H9 (cell line): ENCODE measurements at regions not wholly inside any gene's neighbourhood (a gene's known extent, or its start where the extent isn't known, plus 50 kb on each side); places are given as distances from the start of the nearest gene placed in this dataset.

Source experiments
- DNase-seq: peaks from one replicate; pipeline ENCODE4 v3.0.0-alpha.2; 2017
- H2AFZ ChIP-seq: one replicate; pipeline ENCODE4 v1.6.1; 2013; ENCODE audit warnings: mild to moderate bottlenecking, low read length, control low read depth, moderate library complexity
- H2AK5ac ChIP-seq: 2 replicates; pipeline ENCODE4 v1.6.1; 2013; ENCODE audit warnings: low read length, control low read depth, mixed read lengths; ENCODE audit not compliant: insufficient read length
- H2BK120ac ChIP-seq: one replicate; pipeline ENCODE4 v1.6.1; 2013; ENCODE audit warnings: low read depth, mild to moderate bottlenecking, low read length, control low read depth, inconsistent platforms; ENCODE audit not compliant: poor library complexity, severe bottlenecking
- H2BK12ac ChIP-seq: 2 replicates; pipeline ENCODE4 v1.6.1; 2013; ENCODE audit warnings: low read length, control low read depth, mixed read lengths, low read depth; ENCODE audit not compliant: insufficient read length
- H2BK15ac ChIP-seq: 2 replicates; pipeline ENCODE4 v1.6.1; 2013; ENCODE audit warnings: low read depth, low read length, control low read depth
- H2BK20ac ChIP-seq: one replicate; pipeline ENCODE4 v1.6.1; 2013; ENCODE audit warnings: low read depth, mild to moderate bottlenecking, low read length, control low read depth, inconsistent platforms; ENCODE audit not compliant: poor library complexity, severe bottlenecking
- H2BK5ac ChIP-seq: 2 replicates; pipeline ENCODE4 v1.6.1; 2013; ENCODE audit warnings: low read length, control low read depth, mixed read lengths; ENCODE audit not compliant: insufficient read length
- H3K14ac ChIP-seq: 2 replicates; pipeline ENCODE4 v1.6.1; 2013; ENCODE audit warnings: low read length, control low read depth; ENCODE audit not compliant: insufficient read depth
- H3K18ac ChIP-seq: 2 replicates; pipeline ENCODE4 v1.6.1; 2013; ENCODE audit warnings: low read depth, mild to moderate bottlenecking, mixed read lengths, low read length, control low read depth; ENCODE audit not compliant: insufficient read length
- H3K23ac ChIP-seq: 2 replicates; pipeline ENCODE4 v1.6.1; 2013; ENCODE audit warnings: low read length, control low read depth, mixed read lengths, low read depth; ENCODE audit not compliant: insufficient read length
- H3K23me2 ChIP-seq: 2 replicates; pipeline ENCODE4 v1.6.1; 2013; ENCODE audit warnings: low read depth, mild to moderate bottlenecking, mixed read lengths, low read length, control low read depth; ENCODE audit not compliant: insufficient read length, poor library complexity, severe bottlenecking
- H3K27ac ChIP-seq: 2 replicates; pipeline ENCODE4 v1.5.1; 2013; ENCODE audit warnings: low read length, control low read depth, mixed read lengths, low read depth; ENCODE audit not compliant: insufficient read length
- H3K27me3 ChIP-seq: 2 replicates; pipeline ENCODE4 v1.6.1; 2013; ENCODE audit warnings: low read length, control low read depth, inconsistent platforms; ENCODE audit not compliant: insufficient read depth
- H3K4ac ChIP-seq: 2 replicates; pipeline ENCODE4 v1.6.1; 2013; ENCODE audit warnings: low read depth, mild to moderate bottlenecking, control low read depth, inconsistent platforms, low read length, moderate library complexity
- H3K4me1 ChIP-seq: 2 replicates; pipeline ENCODE4 v1.6.1; 2013; ENCODE audit warnings: low read length, control low read depth, inconsistent platforms; ENCODE audit not compliant: insufficient read depth
- H3K4me2 ChIP-seq: 2 replicates; pipeline ENCODE4 v1.6.1; 2013; ENCODE audit warnings: low read length, control low read depth, mixed read lengths; ENCODE audit not compliant: insufficient read length, insufficient read depth
- H3K56ac ChIP-seq: 2 replicates; pipeline ENCODE4 v1.6.1; 2013; ENCODE audit warnings: low read depth, mild to moderate bottlenecking, mixed read lengths, low read length, control low read depth; ENCODE audit not compliant: insufficient read length
- H3K79me1 ChIP-seq: 2 replicates; pipeline ENCODE4 v1.6.1; 2013; ENCODE audit warnings: low read depth, mild to moderate bottlenecking, moderate library complexity, low read length, control low read depth, inconsistent platforms; ENCODE audit not compliant: insufficient read depth, poor library complexity, severe bottlenecking
- H3K79me2 ChIP-seq: 2 replicates; pipeline ENCODE4 v1.6.1; 2013; ENCODE audit warnings: low read length, control low read depth, inconsistent platforms; ENCODE audit not compliant: insufficient read depth
- H3K9ac ChIP-seq: 2 replicates; pipeline ENCODE4 v1.6.1; 2013; ENCODE audit warnings: low read length, control low read depth, mixed read lengths; ENCODE audit not compliant: insufficient read length; ENCODE audit errors: extremely low read depth
- H3K9me3 ChIP-seq: one replicate; pipeline ENCODE4 v1.6.1; 2013; ENCODE audit warnings: low read depth, low read length, inconsistent platforms; ENCODE audit not compliant: control insufficient read depth
- H3T11ph ChIP-seq: one replicate; pipeline ENCODE4 v1.6.1; 2013; ENCODE audit warnings: mild to moderate bottlenecking, low read length, control low read depth, inconsistent platforms
- H4K20me1 ChIP-seq: one replicate; pipeline ENCODE4 v1.6.1; 2013; ENCODE audit not compliant: control insufficient read depth, insufficient read length, insufficient read depth
- H4K5ac ChIP-seq: 2 replicates; pipeline ENCODE4 v1.6.1; 2013; ENCODE audit warnings: low read depth, mild to moderate bottlenecking, mixed read lengths, low read length, control low read depth; ENCODE audit not compliant: insufficient read length
- H4K8ac ChIP-seq: replicated peaks from 2 replicates; pipeline ENCODE4 v1.6.1; 2013; ENCODE audit warnings: low read length, control low read depth, mixed read lengths, low read depth; ENCODE audit not compliant: insufficient read length
- H4K91ac ChIP-seq: 2 replicates; pipeline ENCODE4 v1.6.1; 2013; ENCODE audit warnings: low read depth, mild to moderate bottlenecking, moderate library complexity, mixed read lengths, low read length, control low read depth; ENCODE audit not compliant: insufficient read length
- H3K27ac Mint-ChIP-seq, 3 experiments: 2 replicates in 2 of 3; 3 replicates in 1 of 3; pipeline ENCODE4 v1.8.0; 2020 to 2021; ENCODE audit warnings: mixed read lengths in 3 of 3, mild to moderate bottlenecking in 1 of 3, moderate library complexity in 1 of 3
- H3K27me3 Mint-ChIP-seq: 2 replicates; pipeline ENCODE4 v1.8.0; 2021; ENCODE audit warnings: low read depth, mild to moderate bottlenecking, moderate library complexity, mixed read lengths
- H3K36me3 Mint-ChIP-seq, 3 experiments: 2 replicates in 2 of 3; 3 replicates in 1 of 3; pipeline ENCODE4 v1.8.0; 2020 to 2021; ENCODE audit warnings: low read depth in 3 of 3, mixed read lengths in 3 of 3; ENCODE audit not compliant: insufficient read depth in 1 of 3
- H3K4me1 Mint-ChIP-seq, 2 experiments: 2 replicates each; pipeline ENCODE4 v1.8.0; 2020; ENCODE audit warnings: mixed read lengths in 2 of 2
- H3K4me3 Mint-ChIP-seq, 2 experiments: 2 replicates in 1 of 2; 3 replicates in 1 of 2; pipeline ENCODE4 v1.8.0; 2020 to 2021; ENCODE audit warnings: mild to moderate bottlenecking in 2 of 2, mixed read lengths in 2 of 2, moderate library complexity in 1 of 2
- H3K9me3 Mint-ChIP-seq, 2 experiments: 2 replicates in 1 of 2; 3 replicates in 1 of 2; pipeline ENCODE4 v1.8.0; 2020; ENCODE audit warnings: mild to moderate bottlenecking in 2 of 2, mixed read lengths in 2 of 2, moderate library complexity in 1 of 2
- WGBS: extraction: QIAGEN DNeasy Blood & Tissue Kit; methylation state at CpG from one replicate; pipeline ENCODE4 v1.1.7; 2013; ENCODE audit warnings: missing lambda C conversion rate, low lambda C conversion rate, mixed read lengths; ENCODE audit not compliant: insufficient read length; ENCODE audit errors: extremely low coverage; 5-methylcytosine and 5-hydroxymethylcytosine counted together
- TF ChIP-seq, protein P1 (sequence below): fragments of 200-600 bp; sonication (generic); conservative IDR thresholded peaks from 3 replicates; pipeline ENCODE4 v1.8.0; 2021; ENCODE audit warnings: antibody characterized with exemption, mild to moderate bottlenecking

DNA sequence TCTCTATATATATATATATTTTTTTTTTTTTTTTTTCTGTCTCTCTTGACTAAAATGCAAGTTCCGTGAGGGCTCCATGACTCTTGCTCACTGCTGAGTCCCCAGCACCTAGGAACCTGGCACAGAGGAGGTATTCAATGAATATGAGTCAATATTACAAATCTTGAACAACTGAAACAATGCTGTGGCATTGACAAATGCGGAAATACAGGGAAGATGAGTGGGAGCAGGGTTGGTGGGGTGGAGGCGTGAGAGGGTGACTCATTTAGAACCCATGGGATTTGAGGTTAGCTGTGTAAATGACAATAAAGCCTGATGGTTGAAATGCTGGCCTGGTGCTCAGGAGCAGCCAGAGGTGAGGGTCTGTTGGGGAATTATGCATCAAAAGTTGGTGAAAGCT lies 121.7 kb upstream of the FUT8 start:
- H2BK20ac ChIP-seq, result no peak overlapping the region
- H4K5ac ChIP-seq, result no peak overlapping the region
- no peaks in the 10 kb centered on the region for H3K79me2 ChIP-seq
- no peaks in the 10 kb centered on the region for H3K79me1 ChIP-seq
- Mint-ChIP-seq H3K9me3 (no peaks in the 10 kb centered on the region), H3K4me1 (peaks cover 10 to 17% of the 10 kb centered on the region in 2 experiments), H3K27me3 (no peaks in the 10 kb centered on the region; the same call in 1 of the 2 replicates), H3K36me3 (no peaks in the 10 kb centered on the region), H3K4me3 (no peak overlapping the region), H3K27ac (no peak overlapping the region)
- H3K4ac ChIP-seq, result no peak overlapping the region
- H3T11ph ChIP-seq, result no peak overlapping the region
- no peaks in the 10 kb centered on the region for H3K23me2 ChIP-seq
- H3K56ac ChIP-seq, result no peak overlapping the region
- H2BK120ac ChIP-seq, result no peak overlapping the region
- TF ChIP-seq, protein P1, sequence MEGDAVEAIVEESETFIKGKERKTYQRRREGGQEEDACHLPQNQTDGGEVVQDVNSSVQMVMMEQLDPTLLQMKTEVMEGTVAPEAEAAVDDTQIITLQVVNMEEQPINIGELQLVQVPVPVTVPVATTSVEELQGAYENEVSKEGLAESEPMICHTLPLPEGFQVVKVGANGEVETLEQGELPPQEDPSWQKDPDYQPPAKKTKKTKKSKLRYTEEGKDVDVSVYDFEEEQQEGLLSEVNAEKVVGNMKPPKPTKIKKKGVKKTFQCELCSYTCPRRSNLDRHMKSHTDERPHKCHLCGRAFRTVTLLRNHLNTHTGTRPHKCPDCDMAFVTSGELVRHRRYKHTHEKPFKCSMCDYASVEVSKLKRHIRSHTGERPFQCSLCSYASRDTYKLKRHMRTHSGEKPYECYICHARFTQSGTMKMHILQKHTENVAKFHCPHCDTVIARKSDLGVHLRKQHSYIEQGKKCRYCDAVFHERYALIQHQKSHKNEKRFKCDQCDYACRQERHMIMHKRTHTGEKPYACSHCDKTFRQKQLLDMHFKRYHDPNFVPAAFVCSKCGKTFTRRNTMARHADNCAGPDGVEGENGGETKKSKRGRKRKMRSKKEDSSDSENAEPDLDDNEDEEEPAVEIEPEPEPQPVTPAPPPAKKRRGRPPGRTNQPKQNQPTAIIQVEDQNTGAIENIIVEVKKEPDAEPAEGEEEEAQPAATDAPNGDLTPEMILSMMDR, result no peak
- H3K27ac ChIP-seq, result no peak overlapping the region
- H3K4me1 ChIP-seq, result no peaks in the 10 kb centered on the region
- H3K23ac ChIP-seq, result no peak overlapping the region
- H4K91ac ChIP-seq, result no peak overlapping the region
- H4K8ac ChIP-seq, result no peak overlapping the region
- H2BK15ac ChIP-seq, result no peak overlapping the region
- no peak overlapping the region for H3K9ac ChIP-seq
- H2AK5ac ChIP-seq, result no peak overlapping the region
- H3K27me3 ChIP-seq, result no peaks in the 10 kb centered on the region
- no peaks in the 10 kb centered on the region for H4K20me1 ChIP-seq
- H2BK5ac ChIP-seq, result no peak overlapping the region
- no peak overlapping the region for H3K14ac ChIP-seq
- no peaks in the 10 kb centered on the region for H3K9me3 ChIP-seq
- WGBS, result no CpG with 5 or more reads among the region's 3 CpGs
- H2AFZ ChIP-seq, result no peak overlapping the region
- no peak overlapping the region for H3K4me2 ChIP-seq
- no peak overlapping the region for H2BK12ac ChIP-seq
- H3K18ac ChIP-seq, result no peak overlapping the region
- DNase-seq, result no peak
